ENCODE measurements at regions not wholly inside any gene's neighbourhood (a gene's known extent, or its start where the extent isn't known, plus 50 kb on each side); places are given as distances from the start of the nearest gene placed in this dataset.

- no peaks in the 10 kb centered on the region for H3K27me3 ChIP-seq (ENCODE audit: control insufficient read depth in 1 of 2, insufficient read depth in 2 of 2, low read length in 2 of 2)
- intact Hi-C loops (cut with DNase I, micrococcal nuclease), result no loop called here
- Mint-ChIP-seq H3K4me1 (ENCODE audit: low read depth) (no peaks in the 10 kb centered on the region), H3K27ac (no peak overlapping the region), H3K4me3 (no peak overlapping the region), H3K36me3 (ENCODE audit: low read depth) (no peaks in the 10 kb centered on the region), H3K9me3 (peaks cover 19% of the 10 kb centered on the region), H3K27me3 (no peaks in the 10 kb centered on the region)
- POLR2A ChIA-PET, result no interaction called here
- no peak overlapping the region for H3K4me3 ChIP-seq (ENCODE audit: low read length)
- DNase-seq (no peak), ATAC-seq (ENCODE audit: poor library complexity) (no peak)
- H3K4me1 ChIP-seq (ENCODE audit: insufficient read depth, low read length), result no peaks in the 10 kb centered on the region
- peaks cover 9 to 15% of the 10 kb centered on the region in 2 experiments for H3K9me3 ChIP-seq (ENCODE audit: control insufficient read depth in 1 of 2, insufficient read depth in 1 of 2, low read length in 2 of 2)
- H3K36me3 ChIP-seq (ENCODE audit: insufficient read depth, low read length), result no peaks in the 10 kb centered on the region
- CTCF ChIA-PET, result no interaction called here
- TF ChIP-seq CTCF (IDR thresholded peaks at IDR 0.05), result no peak
- no peak overlapping the region for H3K27ac ChIP-seq (ENCODE audit: low read depth in 1 of 2, low read length in 2 of 2)
These were observed 1224.8 kb upstream of the EYS start for GRCh38 chr6:66931787-66932186.

GRCh38 chr6:66930559-66931290, 1223.7 kb upstream of the EYS start:
- H3K36me3 ChIP-seq (ENCODE audit: insufficient read depth, low read length), result no peaks in the 10 kb centered on the region
- no peaks in the 10 kb centered on the region for H3K27me3 ChIP-seq (ENCODE audit: control insufficient read depth in 1 of 2, insufficient read depth in 2 of 2, low read length in 2 of 2)
- ATAC-seq (ENCODE audit: poor library complexity), result no peak
- Mint-ChIP-seq H3K36me3 (ENCODE audit: low read depth) (no peaks in the 10 kb centered on the region), H3K4me1 (ENCODE audit: low read depth) (no peaks in the 10 kb centered on the region), H3K27ac (no peak overlapping the region), H3K27me3 (no peaks in the 10 kb centered on the region), H3K4me3 (no peak overlapping the region), H3K9me3 (peaks cover 19% of the 10 kb centered on the region)
- POLR2A ChIA-PET, result no interaction called here
- CTCF ChIA-PET, result no interaction called here
- intact Hi-C loops (cut with DNase I, micrococcal nuclease), result no loop called here
- peaks cover 5 to 14% of the 10 kb centered on the region in 2 experiments for H3K9me3 ChIP-seq (ENCODE audit: control insufficient read depth in 1 of 2, insufficient read depth in 1 of 2, low read length in 2 of 2)
- no peaks in the 10 kb centered on the region for H3K4me1 ChIP-seq (ENCODE audit: insufficient read depth, low read length)
- H3K4me3 ChIP-seq (ENCODE audit: low read length), result no peak overlapping the region
- TF ChIP-seq CTCF (IDR thresholded peaks at IDR 0.05), result no peak
- H3K27ac ChIP-seq (ENCODE audit: low read depth in 1 of 2, low read length in 2 of 2), result no peak overlapping the region
- no peak for DNase-seq

GRCh38 chr6:66926060-66926459, 1219.0 kb upstream of the EYS start:
- no peak overlapping the region for H3K4me3 ChIP-seq (ENCODE audit: low read length)
- Mint-ChIP-seq H3K9me3 (peaks cover 18% of the 10 kb centered on the region), H3K4me1 (ENCODE audit: low read depth) (no peaks in the 10 kb centered on the region), H3K27ac (no peak overlapping the region), H3K27me3 (no peaks in the 10 kb centered on the region), H3K36me3 (ENCODE audit: low read depth) (no peaks in the 10 kb centered on the region), H3K4me3 (no peak overlapping the region)
- no peak for DNase-seq
- intact Hi-C loops (cut with DNase I, micrococcal nuclease), result no loop called here
- no peaks in the 10 kb centered on the region for H3K36me3 ChIP-seq (ENCODE audit: insufficient read depth, low read length)
- ChIA-PET POLR2A (no interaction called here), CTCF (no interaction called here)
- no peak for ATAC-seq (ENCODE audit: poor library complexity)
- no peak overlapping the region for H3K27ac ChIP-seq (ENCODE audit: low read depth in 1 of 2, low read length in 2 of 2)
- TF ChIP-seq CTCF (IDR thresholded peaks at IDR 0.05), result no peak
- H3K27me3 ChIP-seq (ENCODE audit: control insufficient read depth in 1 of 2, insufficient read depth in 2 of 2, low read length in 2 of 2), result no peaks in the 10 kb centered on the region
- no peaks in the 10 kb centered on the region for H3K4me1 ChIP-seq (ENCODE audit: insufficient read depth, low read length)
- peaks cover 0 to 27% of the 10 kb centered on the region in 2 experiments for H3K9me3 ChIP-seq (ENCODE audit: control insufficient read depth in 1 of 2, insufficient read depth in 1 of 2, low read length in 2 of 2)
